ENCODE measurements at regions not wholly inside any gene's neighbourhood (a gene's known extent, or its start where the extent isn't known, plus 50 kb on each side); places are given as distances from the start of the nearest gene placed in this dataset.
"Not testable (repeated sequence)": the region's sequence is repeated elsewhere in the genome, so short reads cannot be mapped to it uniquely, and the experiment has no call there.

- H3K27ac Mint-ChIP-seq = no peak overlapping the region
- no peaks in the 10 kb centered on the region for H3K36me3 Mint-ChIP-seq (ENCODE audit: low read depth)
- intact Hi-C loops (cut with micrococcal nuclease) = no loop called here
- H3K4me3 Mint-ChIP-seq (ENCODE audit: low read depth) = no peak overlapping the region
- H3K9me3 Mint-ChIP-seq = peaks cover 15% of the 10 kb centered on the region
- no peak for DNase-seq (ENCODE audit: low spot score)
- no peaks in the 10 kb centered on the region for H3K4me1 Mint-ChIP-seq (ENCODE audit: low read depth)
- no peaks in the 10 kb centered on the region for H3K27me3 Mint-ChIP-seq (ENCODE audit: low read depth)
Observed at GRCh38 chr18:44331656-44332570, 348.8 kb upstream of the SETBP1 start.

DNA sequence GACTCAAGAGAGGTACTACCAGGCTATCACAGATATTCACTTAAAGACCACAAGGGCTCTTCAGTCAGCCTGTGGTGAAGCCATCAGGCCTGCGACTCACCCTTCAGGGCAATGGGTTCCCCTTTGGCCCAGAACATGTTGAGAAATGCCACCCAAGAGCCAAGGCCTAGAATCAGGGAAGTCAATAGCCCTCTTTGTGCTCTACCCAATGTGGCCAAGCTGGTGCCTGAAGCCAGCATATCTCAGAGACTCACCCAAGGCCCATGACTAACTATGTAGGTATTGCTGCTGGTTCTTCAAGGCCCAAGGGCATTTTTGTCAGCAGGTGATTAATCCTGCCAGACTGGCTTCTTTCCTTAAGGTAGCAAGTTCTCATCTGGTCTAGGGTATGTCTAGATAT, 338.9 kb upstream of the SETBP1 start:
- no peak for DNase-seq (ENCODE audit: low spot score)
- no peak overlapping the region for H3K4me3 Mint-ChIP-seq (ENCODE audit: low read depth)
- H3K36me3 Mint-ChIP-seq (ENCODE audit: low read depth) = no peaks in the 10 kb centered on the region
- intact Hi-C loops (cut with micrococcal nuclease) = no loop called here
- H3K9me3 Mint-ChIP-seq = peaks cover 22% of the 10 kb centered on the region
- no peak overlapping the region for H3K27ac Mint-ChIP-seq
- H3K4me1 Mint-ChIP-seq (ENCODE audit: low read depth) = no peaks in the 10 kb centered on the region
- H3K27me3 Mint-ChIP-seq (ENCODE audit: low read depth) = no peaks in the 10 kb centered on the region

- H3K4me3 Mint-ChIP-seq (ENCODE audit: low read depth) = no peak overlapping the region
- H3K9me3 Mint-ChIP-seq = peaks cover 22% of the 10 kb centered on the region
- DNase-seq (ENCODE audit: low spot score) = no peak
- H3K4me1 Mint-ChIP-seq (ENCODE audit: low read depth) = no peaks in the 10 kb centered on the region
- H3K36me3 Mint-ChIP-seq (ENCODE audit: low read depth) = no peaks in the 10 kb centered on the region
- no peak overlapping the region for H3K27ac Mint-ChIP-seq
- H3K27me3 Mint-ChIP-seq (ENCODE audit: low read depth) = no peaks in the 10 kb centered on the region
- intact Hi-C loops (cut with micrococcal nuclease) = no loop called here
Observed at GRCh38 chr18:44342162-44342561, 338.5 kb upstream of the SETBP1 start.

DNA sequence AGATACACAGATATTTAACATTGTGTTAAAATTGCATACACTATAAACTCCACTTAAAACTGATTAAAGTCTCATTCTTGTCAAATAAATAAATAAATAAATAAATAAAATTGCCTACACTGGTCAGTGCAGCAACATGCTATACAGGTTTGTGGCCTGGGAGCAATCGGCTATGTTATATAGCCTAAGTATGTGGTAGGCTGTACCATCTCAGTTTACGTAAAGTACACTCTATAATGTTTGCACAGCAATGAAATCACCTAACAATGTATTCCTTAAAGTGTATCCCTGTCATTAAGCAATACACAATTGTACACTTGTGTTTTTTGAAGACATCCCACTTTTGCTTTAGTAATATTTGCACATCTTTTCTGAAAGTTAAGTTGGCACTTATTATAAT, 337.7 kb upstream of the SETBP1 start:
- no peaks in the 10 kb centered on the region for H3K4me1 Mint-ChIP-seq (ENCODE audit: low read depth)
- peaks cover 20% of the 10 kb centered on the region for H3K9me3 Mint-ChIP-seq
- no peak overlapping the region for H3K27ac Mint-ChIP-seq
- intact Hi-C loops (cut with micrococcal nuclease) = no loop called here
- no peak for DNase-seq (ENCODE audit: low spot score)
- no peak overlapping the region for H3K4me3 Mint-ChIP-seq (ENCODE audit: low read depth)
- H3K36me3 Mint-ChIP-seq (ENCODE audit: low read depth) = no peaks in the 10 kb centered on the region
- H3K27me3 Mint-ChIP-seq (ENCODE audit: low read depth) = no peaks in the 10 kb centered on the region

DNA sequence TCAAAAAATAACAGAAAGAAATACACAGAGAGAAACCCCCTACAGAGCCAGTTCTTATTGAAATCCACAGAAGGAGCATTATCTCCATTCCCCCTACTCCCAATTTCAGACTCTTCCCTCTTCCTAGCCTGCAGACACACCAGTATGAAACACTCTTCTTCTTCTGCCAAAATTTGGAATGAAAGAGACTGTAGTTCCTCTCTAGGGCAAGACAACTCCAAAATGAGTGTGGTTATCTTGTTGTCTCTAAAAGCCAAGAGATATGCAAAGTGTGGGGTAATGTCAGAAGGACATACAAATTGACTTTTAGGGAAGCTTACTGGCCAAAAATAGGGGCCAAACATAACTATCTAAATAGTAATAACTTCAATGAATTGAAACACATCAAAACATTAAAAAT, 337.1 kb upstream of the SETBP1 start:
- no peak for DNase-seq (ENCODE audit: low spot score)
- no peaks in the 10 kb centered on the region for H3K27me3 Mint-ChIP-seq (ENCODE audit: low read depth)
- H3K9me3 Mint-ChIP-seq = peaks cover 13% of the 10 kb centered on the region
- intact Hi-C loops (cut with micrococcal nuclease) = no loop called here
- no peaks in the 10 kb centered on the region for H3K36me3 Mint-ChIP-seq (ENCODE audit: low read depth)
- H3K4me1 Mint-ChIP-seq (ENCODE audit: low read depth) = no peaks in the 10 kb centered on the region
- no peak overlapping the region for H3K4me3 Mint-ChIP-seq (ENCODE audit: low read depth)
- H3K27ac Mint-ChIP-seq = no peak overlapping the region

DNA sequence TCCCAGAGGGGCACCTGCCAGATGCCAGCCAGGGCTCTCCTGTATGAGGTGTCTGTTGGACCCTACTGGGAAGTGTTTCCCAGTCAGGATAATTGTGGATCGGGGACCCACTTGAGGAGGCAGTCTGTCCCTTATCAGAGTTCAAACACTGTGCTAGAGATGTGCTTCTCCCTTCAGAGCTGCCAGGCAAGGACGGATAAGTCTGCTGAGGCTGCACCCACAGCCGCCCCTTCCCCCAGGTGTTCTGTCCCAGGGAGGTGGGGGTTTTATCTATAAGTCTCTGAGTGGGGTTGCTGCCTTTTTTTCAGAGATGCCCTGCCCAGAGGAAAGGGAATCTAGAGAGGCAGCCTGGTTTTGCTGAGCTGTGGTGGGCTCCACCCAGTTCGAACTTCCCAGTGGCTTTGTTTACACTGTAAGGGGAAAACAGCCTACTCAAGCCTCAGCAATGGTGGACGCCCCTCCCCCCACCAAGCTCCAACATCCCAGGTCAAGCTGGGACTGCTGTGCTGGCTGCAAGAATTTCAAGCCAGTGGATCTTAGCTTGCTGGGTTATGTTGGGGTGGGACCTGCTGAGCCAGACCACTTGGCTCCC, 324.0 kb upstream of the SETBP1 start:
- Mint-ChIP-seq H3K4me3 (ENCODE audit: low read depth) (no peak overlapping the region), H3K9me3 (peaks cover 16% of the 10 kb centered on the region), H3K36me3 (ENCODE audit: low read depth) (no peaks in the 10 kb centered on the region), H3K4me1 (ENCODE audit: low read depth) (no peaks in the 10 kb centered on the region), H3K27ac (no peak overlapping the region), H3K27me3 (ENCODE audit: low read depth) (no peaks in the 10 kb centered on the region)
- intact Hi-C loops (cut with micrococcal nuclease) = no loop called here
- DNase-seq (ENCODE audit: low spot score) = no peak

DNA sequence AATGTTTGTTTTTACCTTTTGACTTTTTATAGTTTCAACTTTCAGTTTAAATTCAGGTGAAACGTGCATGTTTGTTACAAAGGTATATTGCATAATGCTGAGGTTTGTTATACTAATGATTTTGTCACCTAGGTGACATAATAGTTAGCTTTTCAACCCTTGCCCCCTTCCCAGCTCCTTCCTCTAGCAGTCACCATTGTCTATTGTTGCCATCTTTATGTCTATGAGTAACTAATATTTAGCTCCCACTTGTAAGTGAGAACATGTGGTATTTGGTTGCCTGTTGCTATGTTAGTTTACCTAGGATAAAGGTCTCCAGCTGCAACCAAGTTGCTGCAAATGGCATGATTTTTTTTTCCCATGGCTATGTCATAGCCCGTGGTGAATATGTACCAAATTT, 322.3 kb upstream of the SETBP1 start:
- Mint-ChIP-seq H3K9me3 (peaks cover 11% of the 10 kb centered on the region), H3K27me3 (ENCODE audit: low read depth) (no peaks in the 10 kb centered on the region), H3K27ac (no peak overlapping the region), H3K4me3 (ENCODE audit: low read depth) (no peak overlapping the region), H3K4me1 (ENCODE audit: low read depth) (no peaks in the 10 kb centered on the region), H3K36me3 (ENCODE audit: low read depth) (no peaks in the 10 kb centered on the region)
- no peak for DNase-seq (ENCODE audit: low spot score)
- intact Hi-C loops (cut with micrococcal nuclease) = no loop called here

GRCh38 chr18:44359741-44360140, 320.9 kb upstream of the SETBP1 start:
- H3K4me3 Mint-ChIP-seq (ENCODE audit: low read depth); H3K27me3 Mint-ChIP-seq (ENCODE audit: low read depth); DNase-seq (ENCODE audit: low spot score); H3K36me3 Mint-ChIP-seq (ENCODE audit: low read depth); H3K9me3 Mint-ChIP-seq; H3K4me1 Mint-ChIP-seq (ENCODE audit: low read depth); H3K27ac Mint-ChIP-seq: not testable (repeated sequence)
- intact Hi-C loops (cut with micrococcal nuclease) = loop anchor here (5.0 kb wide), 1 partner anchor 188 kb away; no protein-coding TSS in a partner anchor

DNA sequence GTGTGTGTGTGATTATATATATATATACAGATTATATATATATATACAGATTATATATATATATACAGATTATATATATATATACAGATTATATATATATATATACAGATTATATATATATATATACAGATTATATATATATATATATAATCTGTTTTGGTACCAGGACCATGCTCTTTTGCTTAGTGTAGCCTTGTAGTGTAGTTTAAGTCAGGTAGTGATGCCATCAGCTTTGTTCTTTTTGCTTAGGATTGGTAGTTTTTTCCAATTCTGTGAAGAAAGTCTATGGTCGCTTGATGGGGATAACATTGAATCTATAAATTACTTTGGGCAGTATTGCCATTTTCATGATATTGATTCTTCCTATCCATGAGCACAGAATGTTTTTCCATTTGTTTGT, 318.5 kb upstream of the SETBP1 start:
- not testable (repeated sequence) for H3K9me3 Mint-ChIP-seq; DNase-seq (ENCODE audit: low spot score); H3K27me3 Mint-ChIP-seq (ENCODE audit: low read depth); H3K27ac Mint-ChIP-seq; H3K36me3 Mint-ChIP-seq (ENCODE audit: low read depth); H3K4me1 Mint-ChIP-seq (ENCODE audit: low read depth); H3K4me3 Mint-ChIP-seq (ENCODE audit: low read depth)
- intact Hi-C loops (cut with micrococcal nuclease) = loop anchor here (5.0 kb wide), 1 partner anchor 185 kb away; no protein-coding TSS in a partner anchor

GRCh38 chr18:44370861-44371260, 309.8 kb upstream of the SETBP1 start:
- no peak for DNase-seq (ENCODE audit: low spot score)
- intact Hi-C loops (cut with micrococcal nuclease) = no loop called here
- Mint-ChIP-seq H3K4me1 (ENCODE audit: low read depth) (no peaks in the 10 kb centered on the region), H3K36me3 (ENCODE audit: low read depth) (no peaks in the 10 kb centered on the region), H3K4me3 (ENCODE audit: low read depth) (no peak overlapping the region), H3K27ac (no peak overlapping the region), H3K27me3 (ENCODE audit: low read depth) (no peaks in the 10 kb centered on the region), H3K9me3 (peaks cover 48% of the 10 kb centered on the region)

GRCh38 chr18:44374966-44375365, 305.7 kb upstream of the SETBP1 start:
- Mint-ChIP-seq H3K9me3 (peaks cover 47% of the 10 kb centered on the region), H3K4me1 (ENCODE audit: low read depth) (no peaks in the 10 kb centered on the region), H3K27me3 (ENCODE audit: low read depth) (no peaks in the 10 kb centered on the region), H3K27ac (no peak overlapping the region), H3K36me3 (ENCODE audit: low read depth) (no peaks in the 10 kb centered on the region), H3K4me3 (ENCODE audit: low read depth) (no peak overlapping the region)
- no peak for DNase-seq (ENCODE audit: low spot score)
- intact Hi-C loops (cut with micrococcal nuclease) = no loop called here

DNA sequence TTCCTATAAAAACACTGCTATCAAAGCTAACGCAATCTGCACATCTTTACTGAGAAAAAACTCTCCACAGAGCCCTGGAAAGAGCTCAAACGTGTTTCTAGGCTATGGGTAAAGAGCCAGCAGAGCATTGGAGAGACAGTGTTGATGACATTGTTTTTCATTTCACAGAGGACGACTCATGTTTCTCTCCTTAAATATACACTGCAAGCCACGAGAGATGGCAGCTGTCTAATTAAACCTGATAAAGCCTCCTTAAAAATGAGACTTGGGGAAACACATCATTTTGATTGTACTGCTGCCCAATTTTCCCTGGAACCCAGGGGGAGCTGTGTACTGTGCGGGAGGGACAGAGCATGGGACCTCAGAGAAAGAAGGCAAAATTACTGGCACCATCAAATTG, 294.3 kb upstream of the SETBP1 start:
- Mint-ChIP-seq H3K27me3 (ENCODE audit: low read depth) (no peaks in the 10 kb centered on the region), H3K36me3 (ENCODE audit: low read depth) (no peaks in the 10 kb centered on the region), H3K27ac (no peak overlapping the region), H3K9me3 (no peaks in the 10 kb centered on the region), H3K4me3 (ENCODE audit: low read depth) (no peak overlapping the region), H3K4me1 (ENCODE audit: low read depth) (no peaks in the 10 kb centered on the region)
- DNase-seq (ENCODE audit: low spot score) = no peak
- intact Hi-C loops (cut with micrococcal nuclease) = no loop called here

GRCh38 chr18:44388329-44388728, 292.4 kb upstream of the SETBP1 start:
- no peak for DNase-seq (ENCODE audit: low spot score)
- Mint-ChIP-seq H3K4me3 (ENCODE audit: low read depth) (no peak overlapping the region), H3K27ac (no peak overlapping the region), H3K4me1 (ENCODE audit: low read depth) (no peaks in the 10 kb centered on the region), H3K36me3 (ENCODE audit: low read depth) (no peaks in the 10 kb centered on the region), H3K9me3 (no peaks in the 10 kb centered on the region), H3K27me3 (ENCODE audit: low read depth) (no peaks in the 10 kb centered on the region)
- intact Hi-C loops (cut with micrococcal nuclease) = no loop called here
